ENCODE measurements at regions not wholly inside any gene's neighbourhood (a gene's known extent, or its start where the extent isn't known, plus 50 kb on each side); places are given as distances from the start of the nearest gene placed in this dataset.

DNA sequence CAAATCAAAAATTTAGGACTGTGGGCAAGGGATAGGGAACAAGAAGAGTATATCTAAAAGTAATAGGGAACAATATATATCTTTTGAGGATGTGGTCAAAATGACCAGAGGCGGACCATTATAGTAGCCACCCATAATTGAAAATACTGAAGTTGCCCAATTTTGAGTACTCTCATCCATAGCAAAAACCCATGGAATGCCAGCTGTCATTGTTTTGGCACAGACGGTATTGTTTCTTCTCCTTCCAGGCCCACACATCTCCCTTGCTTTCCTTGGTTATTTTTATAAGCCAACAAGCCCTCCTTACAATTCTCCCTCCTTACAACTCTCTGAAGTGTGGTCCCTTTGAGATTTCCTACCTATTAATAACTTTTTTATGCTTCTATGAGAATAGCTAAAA lies 50.4 kb upstream of the RGMB start:
- Histone ChIP-seq H3K4me3 (no peak overlapping the region), H3K36me3 (no peaks in the 10 kb centered on the region), H3K9me3 (no peaks in the 10 kb centered on the region), H3K27ac (no peak overlapping the region), H3K27me3 (replicated peaks; ENCODE audit: insufficient read depth) (no peaks in the 10 kb centered on the region), H3K4me1 (ENCODE audit: control insufficient read depth in 1 of 2, low read depth in 2 of 2) (no peaks in the 10 kb centered on the region)
- DNase-seq (ENCODE audit: low spot score) (no peak), ATAC-seq (ENCODE audit: insufficient number of reproducible peaks, low FRiP score, low read depth) (no peak)
- TF ChIP-seq, protein P1, sequence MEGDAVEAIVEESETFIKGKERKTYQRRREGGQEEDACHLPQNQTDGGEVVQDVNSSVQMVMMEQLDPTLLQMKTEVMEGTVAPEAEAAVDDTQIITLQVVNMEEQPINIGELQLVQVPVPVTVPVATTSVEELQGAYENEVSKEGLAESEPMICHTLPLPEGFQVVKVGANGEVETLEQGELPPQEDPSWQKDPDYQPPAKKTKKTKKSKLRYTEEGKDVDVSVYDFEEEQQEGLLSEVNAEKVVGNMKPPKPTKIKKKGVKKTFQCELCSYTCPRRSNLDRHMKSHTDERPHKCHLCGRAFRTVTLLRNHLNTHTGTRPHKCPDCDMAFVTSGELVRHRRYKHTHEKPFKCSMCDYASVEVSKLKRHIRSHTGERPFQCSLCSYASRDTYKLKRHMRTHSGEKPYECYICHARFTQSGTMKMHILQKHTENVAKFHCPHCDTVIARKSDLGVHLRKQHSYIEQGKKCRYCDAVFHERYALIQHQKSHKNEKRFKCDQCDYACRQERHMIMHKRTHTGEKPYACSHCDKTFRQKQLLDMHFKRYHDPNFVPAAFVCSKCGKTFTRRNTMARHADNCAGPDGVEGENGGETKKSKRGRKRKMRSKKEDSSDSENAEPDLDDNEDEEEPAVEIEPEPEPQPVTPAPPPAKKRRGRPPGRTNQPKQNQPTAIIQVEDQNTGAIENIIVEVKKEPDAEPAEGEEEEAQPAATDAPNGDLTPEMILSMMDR (IDR thresholded peaks at IDR 0.05): no peak

Measured in thoracic aorta (tissue), 2 donors.